NCI-H1417 treated with DMSO at 0.1 percent for 48 hours (cell line): ENCODE measurements at regions not wholly inside any gene's neighbourhood (a gene's known extent, or its start where the extent isn't known, plus 50 kb on each side); places are given as distances from the start of the nearest gene placed in this dataset.
"Not testable (repeated sequence)": the region's sequence is repeated elsewhere in the genome, so short reads cannot be mapped to it uniquely, and the experiment has no call there.

Source experiments
- DNase-seq: peaks from one replicate; lab custom pipeline; 2025; lab: John Stamatoyannopoulos, UW

DNA sequence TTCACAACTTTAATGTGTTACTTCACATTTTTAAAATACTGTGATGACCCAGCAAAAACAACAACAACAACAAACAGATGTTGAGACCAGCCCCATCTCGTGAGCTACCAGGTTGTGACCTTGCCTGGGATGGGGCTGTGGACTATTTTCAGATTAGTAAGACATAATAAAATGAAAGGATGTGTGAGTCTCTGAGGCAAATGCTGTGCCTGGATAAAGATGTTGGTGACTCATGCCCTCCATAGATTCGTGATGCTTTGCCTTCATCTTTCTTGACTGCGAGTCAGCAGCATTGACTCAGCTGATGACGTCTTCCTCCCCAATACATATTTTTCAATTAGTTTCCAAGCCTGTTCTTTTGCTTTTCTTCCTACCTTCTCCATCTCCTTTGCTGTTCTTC, 453.0 kb upstream of the CFAP20DC start:
- no peak for DNase-seq

DNA sequence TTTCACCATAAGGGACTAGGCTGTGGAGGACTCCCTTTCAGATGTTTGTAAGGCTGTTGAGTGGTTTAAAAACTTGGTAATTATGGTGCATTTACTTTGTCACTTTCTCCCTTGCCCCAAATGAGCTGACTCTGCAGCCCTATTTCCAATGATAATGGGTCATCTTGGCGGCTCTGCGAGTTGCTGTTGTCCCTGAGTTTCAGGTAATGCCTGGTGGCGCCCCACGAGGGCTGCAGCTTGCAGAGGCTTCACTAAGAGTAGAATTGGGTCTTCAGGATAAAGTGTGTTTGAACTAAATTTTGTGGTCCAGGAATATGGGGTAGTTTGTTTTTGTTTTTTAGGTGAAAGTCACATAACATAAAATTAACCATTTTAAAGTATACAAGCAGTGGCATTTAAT, 450.1 kb upstream of the CFAP20DC start:
- DNase-seq: no peak

DNA sequence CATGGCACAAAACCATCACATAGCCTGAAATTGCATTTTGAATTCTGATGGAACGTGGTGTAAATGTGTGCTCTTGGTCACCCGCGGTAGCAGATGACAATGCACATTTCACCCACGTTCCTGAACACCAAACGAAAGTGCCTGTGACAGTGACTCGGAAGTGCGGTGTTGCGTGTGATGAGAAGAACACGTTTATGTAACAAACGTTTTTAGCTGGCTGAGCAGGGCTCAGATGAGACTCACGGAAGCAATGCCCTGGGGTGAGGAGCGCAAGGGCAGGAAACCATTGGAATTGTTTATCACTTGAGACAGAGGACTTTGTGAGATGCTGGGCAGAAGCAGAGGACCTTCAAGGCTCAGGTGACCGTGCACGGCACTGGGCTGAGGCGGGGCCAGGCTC, 449.2 kb upstream of the CFAP20DC start:
- DNase-seq: no peak

DNA sequence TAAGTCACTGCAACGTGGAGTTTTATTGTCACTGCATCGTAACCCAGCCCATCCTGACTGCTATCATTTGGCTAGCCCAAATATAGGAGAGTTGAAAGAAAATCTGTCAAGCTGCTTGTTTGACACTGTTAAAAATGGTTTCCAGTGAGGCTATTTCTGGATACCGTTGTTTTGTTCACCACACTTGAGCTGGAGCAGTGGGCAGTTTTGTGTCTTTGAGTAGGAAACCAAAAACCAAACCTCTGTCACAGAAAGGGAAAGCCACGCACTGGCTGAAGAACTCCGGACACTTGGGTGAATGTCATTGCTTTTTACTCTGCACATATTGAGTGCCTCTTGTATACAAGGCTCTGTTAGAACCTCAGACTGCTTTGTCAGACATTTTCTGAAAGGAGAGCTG, 446.4 kb upstream of the CFAP20DC start:
- DNase-seq: no peak

DNA sequence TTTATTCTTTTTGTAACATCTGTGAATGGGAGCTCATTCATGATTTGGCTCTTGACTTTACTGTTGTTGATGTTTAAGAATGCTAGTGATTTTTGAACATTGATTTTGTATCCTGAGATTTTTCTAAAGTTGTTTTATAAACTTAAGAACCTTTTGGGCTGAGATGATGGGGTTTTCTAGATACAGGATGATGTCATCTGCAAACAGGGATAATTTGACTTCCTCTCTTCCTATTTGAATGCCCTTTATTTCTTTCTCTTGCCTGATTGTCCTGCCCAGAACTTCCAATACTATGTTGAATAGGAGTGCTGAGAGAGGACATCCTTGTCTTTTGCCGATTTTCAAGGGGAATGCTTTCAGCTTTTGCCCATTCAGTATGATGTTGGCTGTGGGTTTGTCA, 445.1 kb upstream of the CFAP20DC start:
- DNase-seq: not testable (repeated sequence)

DNA sequence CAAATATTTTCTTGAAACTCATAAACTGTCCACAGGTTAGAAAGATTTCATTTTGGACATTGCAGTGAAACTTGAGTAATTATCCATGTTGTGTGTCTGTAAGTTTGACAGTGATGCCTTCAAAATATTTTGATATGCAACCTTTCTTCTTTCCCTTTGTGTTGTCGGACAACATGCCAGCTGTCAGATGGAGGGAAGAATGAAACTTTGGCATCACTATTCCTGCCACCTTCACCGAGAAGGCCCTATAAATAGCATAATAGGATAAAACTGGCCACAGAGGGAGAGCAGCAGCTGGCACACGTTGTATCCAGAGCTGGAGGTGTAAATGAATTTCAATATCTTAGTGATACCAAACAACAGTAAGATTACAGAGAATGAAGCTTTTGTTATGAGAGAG, 436.7 kb upstream of the CFAP20DC start:
- DNase-seq: no peak

DNA sequence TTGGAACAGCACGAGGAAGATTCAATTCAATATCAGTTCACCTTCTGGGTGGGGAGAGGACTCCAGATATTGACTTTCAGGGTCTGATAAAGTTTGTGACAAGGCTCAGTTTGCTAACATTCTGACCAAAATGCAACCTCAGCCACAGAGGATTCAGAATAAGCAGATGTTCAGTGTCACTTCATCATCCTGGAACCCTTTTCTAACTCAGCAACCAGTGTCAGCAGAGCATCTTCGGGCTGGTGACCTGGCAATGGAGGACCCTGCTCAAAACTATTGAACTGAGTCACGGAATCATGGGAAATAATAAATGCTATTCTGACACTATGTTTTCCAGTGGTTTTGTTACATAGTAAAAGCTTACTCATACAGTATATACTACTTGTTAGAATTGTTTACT, 433.4 kb upstream of the CFAP20DC start:
- DNase-seq: no peak

DNA sequence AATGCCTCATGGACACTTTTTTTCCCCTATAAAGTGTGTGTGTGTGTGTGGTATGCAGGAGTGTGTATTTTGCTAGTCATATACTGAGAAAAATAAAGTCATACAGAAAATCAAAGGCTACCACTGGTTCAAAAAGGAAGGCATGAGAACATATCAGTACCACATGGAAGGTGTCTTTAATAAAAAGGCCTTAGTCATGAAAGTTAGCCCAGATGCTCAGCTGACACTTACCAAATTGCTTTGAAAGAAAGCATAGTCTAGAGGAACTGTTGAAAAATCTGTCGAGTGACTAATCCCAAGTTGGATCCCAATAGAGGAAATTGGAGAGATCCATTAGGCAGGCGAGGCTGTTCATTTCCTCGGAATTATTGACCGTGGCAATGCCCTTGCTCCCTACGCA, 432.9 kb upstream of the CFAP20DC start:
- DNase-seq: no peak

DNA sequence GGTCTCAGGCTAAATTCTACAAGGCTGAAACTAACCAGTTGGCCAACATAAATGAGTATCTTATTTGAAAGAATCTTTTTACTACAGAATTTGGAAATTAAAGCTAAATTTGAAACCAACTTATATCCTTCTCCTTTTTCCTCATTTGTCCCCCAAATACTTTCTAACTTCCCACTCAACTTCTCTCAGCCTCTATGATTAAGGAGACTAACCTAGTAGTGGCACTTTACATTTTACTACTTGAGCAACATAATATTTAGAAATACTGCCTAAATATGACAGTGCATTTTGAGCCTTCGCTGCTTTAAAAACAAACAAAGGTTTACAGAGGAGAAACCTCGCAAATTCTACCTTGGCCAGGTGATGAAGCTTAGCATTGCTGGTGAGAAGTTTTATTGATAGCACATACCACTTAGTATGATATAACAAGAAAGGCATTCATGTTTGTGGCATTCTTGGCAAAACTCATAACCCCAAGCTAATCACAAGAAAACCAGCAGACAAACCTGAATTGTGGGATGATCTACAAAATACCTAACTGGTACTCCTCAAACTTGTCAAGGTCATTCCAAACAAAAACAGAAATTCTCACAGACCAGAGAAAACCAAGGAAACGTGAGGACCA, 432.1 kb upstream of the CFAP20DC start:
- DNase-seq: no peak

DNA sequence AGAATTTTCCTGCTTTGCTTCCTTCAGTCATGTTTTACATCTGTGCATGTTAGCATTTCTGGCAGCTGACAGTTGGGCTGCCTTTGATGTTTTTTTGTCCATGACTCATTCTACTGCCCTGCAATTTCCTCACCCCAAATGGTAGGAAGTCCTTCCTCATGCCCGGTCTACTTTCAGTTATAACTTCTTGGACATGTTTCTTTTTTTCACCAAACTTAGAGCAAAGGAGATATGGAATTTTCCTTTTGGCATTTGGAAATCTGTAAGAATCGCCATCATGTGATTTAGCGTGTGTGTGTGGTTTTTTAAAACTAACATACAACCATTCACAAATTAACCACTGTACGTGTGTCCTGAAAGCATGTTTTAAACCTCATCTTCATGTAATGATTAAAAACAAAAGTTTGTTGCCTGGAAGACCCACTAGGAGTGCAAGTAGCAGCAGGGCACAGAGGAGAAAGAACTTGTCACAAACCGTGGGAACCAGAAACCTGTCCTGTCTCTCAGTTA, 430.7 kb upstream of the CFAP20DC start:
- DNase-seq: no peak

DNA sequence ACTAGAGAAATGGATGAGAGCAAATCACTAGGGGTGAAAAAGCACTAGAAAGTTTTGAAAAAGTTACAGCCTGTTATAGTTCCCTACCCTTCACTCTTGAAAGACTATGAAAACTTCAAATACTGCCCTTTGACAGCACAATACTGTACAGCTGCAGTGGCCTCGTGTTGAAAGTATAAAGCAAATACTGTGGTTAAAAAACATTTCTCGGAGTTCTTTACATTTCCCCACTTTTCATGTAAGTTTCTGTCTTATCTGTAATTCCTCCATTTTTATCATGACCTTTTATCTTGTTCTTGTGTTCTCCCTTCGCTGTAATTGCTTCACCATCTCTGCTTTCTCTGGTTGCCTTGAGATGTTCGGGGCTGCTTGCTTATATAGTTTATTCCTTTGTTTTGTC, 423.8 kb upstream of the CFAP20DC start:
- DNase-seq: no peak

DNA sequence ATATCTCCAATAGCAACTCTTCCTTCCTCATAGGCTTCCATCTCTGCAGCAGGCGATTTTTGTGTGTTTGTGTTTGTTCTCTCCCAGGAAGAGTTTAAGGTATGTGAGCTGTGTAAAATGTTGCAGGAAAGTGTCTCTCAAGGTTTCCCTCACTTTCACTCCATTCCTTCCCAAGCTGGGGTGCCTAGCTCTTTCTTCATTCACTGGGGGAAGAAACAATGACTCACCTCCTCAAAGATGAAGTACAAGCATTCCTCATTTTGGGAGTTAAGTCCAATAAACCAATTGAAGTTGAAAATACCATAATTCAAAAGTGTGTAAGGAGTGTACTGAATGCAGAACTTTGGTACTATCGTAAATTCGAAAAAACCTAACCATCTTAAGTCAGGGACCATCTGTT, 422.7 kb upstream of the CFAP20DC start:
- DNase-seq: no peak

DNA sequence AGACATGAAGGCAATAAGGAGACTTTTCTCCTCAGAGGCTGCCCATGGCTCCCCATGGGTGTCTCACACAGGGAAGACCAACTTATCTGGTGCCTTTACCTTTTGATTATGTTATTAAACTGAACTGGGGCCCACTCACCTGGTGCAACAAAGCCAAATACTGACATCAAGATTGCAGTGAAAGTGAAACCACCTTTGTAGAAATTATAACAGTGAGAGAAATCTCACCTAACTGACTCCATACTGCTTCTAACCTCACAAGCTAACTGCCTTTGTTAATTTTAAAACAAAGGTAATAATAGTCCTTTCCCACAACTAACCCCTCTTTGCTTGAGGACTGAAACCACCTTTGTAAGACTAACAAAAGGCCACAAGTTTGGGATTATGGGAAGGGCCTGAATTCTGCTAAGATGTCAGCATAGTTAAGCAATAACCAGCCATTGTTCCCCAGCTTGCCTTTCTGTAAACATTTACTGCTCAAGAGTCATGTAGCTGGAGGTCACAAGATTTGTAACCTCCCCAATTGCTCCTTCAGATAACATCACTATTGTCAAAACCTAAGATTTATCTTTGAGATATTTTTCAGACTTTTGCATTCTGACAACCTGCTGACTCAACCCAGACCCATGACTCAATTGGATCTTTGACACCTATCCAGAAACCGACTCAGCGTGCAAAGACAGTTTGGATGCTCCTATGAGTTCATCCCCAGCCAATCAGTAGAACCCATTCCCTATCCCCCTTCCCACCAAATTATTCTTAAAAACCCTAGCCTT, 420.3 kb upstream of the CFAP20DC start:
- DNase-seq: no peak

DNA sequence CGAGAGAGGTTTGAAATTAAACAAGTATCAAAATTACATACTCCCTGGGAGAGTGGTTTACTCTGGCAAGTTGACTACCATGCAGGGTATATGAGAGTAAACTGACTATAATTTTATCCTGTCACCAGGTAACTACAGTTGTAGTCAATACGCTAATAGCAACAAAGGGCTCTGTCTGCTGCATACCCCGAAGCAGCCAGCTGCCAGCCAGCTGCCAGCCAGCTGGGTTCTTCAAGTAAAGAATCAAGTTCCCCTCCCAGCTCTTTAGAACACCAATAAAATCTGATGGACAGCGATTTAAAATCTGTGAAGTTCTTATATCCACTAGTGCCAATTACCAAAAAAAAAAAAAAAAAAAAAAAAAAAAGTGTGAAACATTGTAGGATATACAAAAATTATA, 417.7 kb upstream of the CFAP20DC start:
- no peak for DNase-seq

DNA sequence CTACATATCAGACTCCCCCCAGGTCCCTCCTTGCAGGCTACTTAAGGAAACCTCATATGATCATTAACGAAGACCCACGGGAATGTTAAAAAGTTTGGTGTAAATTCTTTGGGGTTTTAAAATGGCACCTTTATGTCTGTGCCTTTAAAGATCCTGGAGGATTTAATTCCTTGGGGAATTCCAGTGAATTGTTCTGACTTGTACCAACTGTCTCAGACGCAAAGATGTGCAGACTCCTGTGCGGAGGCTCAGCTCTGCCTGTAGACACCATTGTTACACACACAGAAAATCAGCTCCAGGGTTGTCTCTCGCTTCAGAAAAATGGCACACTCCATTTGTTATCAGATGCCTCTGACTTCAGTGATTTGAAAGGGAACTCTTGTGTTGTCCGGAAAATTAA, 414.4 kb upstream of the CFAP20DC start:
- DNase-seq: no peak

DNA sequence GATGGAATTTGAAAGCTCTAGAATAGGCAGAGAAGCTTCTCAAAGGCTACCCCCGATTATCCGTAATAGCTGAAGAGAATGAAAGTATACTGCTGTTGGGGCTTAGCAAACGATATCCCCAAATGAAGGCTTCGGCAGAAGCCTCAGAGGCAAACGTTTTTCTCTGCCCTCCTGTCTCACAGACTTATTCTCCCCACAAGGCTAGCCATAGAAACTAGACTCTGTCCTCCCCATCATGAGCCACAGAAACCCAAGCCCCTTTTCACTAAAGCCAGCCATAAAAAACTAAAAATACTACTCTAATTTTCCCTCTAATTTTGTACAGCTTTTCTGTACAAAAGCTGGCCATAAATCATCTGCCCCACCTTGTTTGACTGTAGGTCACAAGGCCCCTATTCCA, 413.4 kb upstream of the CFAP20DC start:
- no peak for DNase-seq

DNA sequence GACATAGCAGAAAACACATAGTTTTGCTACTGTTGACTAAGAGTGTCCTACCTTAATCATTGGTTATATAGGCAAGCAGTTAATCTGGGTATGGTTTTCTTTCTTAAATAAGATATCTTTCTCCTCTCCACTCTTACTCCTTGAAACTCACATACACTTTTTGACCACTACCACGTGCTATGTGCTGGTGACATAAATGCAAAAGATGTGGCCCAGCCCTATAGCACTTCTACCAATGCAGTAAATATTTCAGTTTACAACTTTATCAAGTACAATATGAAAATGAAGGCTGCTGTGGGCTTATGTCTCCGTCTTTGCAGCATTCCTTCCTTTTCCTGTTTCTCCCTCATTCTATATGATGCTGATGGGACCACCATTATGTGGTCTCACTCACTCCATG, 410.2 kb upstream of the CFAP20DC start:
- no peak for DNase-seq

DNA sequence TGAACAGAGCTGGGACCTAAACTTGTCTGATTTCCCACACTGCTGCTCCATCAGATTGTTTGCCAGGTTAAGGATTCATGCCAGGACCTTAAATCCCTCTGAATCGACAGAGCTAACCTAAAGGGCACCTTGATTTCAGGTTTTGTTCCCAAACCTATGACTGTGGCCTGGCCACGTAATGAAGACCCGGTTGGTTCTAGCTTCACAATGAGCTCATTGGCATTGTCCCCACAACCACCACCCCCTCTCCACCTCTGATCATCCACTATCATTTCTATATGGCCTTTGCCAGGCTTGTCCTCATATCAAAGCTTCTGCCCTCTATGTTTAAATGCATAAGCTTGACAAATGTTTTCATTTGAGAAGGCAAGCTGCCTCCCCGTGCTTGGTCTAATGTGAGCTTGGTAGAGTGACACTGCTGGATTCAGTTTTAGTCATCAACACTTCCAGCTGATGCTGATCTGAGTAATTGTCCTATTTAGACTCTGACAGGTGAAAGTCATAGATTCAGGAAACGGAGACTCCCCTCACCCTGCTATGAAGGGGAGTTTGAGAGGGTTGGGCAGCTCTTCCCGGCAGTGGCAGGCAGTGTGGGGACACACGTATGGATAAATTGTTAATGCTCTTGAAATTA, 407.1 kb upstream of the CFAP20DC start:
- no peak for DNase-seq

DNA sequence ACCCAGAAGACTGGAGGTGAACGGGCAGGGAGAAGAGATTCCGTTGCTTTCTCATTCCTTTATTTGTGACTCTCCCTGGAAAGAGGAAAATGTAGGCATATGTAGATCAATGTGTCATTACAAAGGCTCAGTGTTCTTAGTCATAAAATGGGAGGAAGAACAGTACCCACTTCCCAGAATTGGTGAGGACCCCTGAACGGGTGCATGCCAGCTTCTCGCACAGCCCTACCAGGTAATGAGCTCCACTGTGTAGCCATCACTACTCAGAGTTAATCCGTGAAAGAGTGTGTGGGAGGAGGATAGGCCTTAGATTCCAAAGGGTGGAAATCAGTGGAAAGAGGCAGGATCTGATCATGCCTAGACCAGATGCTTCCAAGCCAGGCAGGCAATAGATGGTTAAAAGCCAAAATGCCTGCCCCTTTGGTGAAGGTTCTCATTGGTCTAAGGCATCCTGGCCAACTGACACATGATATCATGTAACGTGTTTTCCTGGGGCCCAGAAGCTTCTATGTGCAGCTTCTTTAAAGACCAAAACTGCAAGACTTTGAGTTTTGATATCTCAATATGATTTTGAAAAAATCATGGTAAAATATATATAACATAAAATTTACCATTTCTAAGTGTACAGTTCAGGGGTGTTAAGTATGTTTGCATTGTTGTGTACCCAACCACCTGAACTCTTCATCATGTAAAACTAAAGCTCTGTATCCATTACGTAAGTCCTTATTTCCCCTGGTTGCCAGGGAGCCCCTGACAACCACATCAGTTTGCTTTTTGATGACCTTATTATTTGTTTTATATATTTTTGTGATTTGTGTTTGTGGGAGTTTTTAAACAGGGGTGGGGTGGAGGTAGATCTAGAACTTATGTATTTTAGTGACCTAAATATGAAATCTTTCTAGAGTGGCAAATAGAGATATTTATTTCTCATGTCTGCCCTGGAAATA, 402.2 kb upstream of the CFAP20DC start:
- DNase-seq: no peak

DNA sequence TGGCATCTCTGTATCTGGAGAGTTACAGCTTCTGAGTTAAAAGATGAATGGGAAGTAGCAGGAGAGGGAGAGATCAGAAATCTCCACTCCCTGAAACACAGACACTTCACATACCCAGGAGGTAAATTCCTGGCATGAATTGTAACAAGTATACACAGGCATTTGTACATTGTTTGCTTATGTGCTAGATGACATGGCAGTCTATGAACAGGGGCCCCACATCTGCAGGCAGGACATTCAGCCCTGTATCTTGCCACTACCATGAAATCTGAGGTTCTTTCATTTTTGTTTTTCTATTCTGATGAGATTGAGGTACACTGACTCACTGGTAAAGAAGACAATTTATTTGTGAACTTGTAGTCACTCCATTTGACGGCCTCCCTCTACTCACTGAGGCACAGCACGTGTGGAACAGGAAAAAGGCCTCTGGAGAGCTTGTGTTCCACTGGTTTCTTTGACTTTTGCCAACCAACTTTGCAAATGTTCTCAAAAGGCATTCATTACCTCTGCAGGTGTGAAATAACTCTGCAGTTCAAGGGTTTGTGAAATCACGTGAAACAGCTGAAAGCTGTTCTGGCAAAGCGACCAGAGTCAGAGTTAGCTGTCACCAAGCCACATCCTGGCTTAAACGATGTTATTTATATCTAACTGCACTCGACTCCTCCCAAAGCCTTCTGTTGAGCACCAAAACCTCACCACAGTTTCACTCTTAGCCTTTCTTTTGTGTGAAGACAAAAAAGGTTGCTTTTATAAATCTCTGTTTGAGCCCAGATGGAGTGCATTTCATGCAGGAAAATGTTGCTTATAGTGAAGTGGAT, 401.3 kb upstream of the CFAP20DC start:
- DNase-seq: no peak

DNA sequence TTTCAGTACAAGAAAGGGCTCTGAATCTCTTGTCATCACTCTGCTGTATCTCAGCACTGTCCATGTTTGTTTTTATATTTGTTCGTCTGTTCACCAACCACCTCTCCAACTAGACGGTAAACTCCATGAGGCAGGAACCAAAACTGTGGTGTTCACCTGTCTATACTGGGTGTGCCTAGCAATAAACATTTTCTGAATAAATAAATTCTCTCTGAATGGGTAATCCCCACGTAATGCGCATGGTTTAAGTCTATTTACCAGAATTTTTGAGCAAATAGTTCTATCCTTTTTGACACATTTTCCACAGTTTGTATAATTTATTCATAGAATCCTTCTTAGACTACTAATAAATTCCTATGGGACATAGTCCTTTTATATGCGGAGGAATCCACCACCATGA, 400.6 kb upstream of the CFAP20DC start:
- no peak for DNase-seq
